Esophagus squamous epithelium (tissue), 4 donors: ENCODE measurements at regions not wholly inside any gene's neighbourhood (a gene's known extent, or its start where the extent isn't known, plus 50 kb on each side); places are given as distances from the start of the nearest gene placed in this dataset.

ENCODE experiments used
- POLR2A ChIP-seq, 4 donors: fragments of 450-650 bp; IDR thresholded peaks; one replicate each; pipeline ENCODE4 v1.6.1; 2017; ENCODE audit warnings: antibody characterized with exemption in 4 of 4, mild to moderate bottlenecking in 4 of 4, moderate library complexity in 3 of 4
- TF ChIP-seq, protein P1 (sequence below), 6 experiments: fragments of 450-650 bp in 4 of 6; fragments of 200-600 bp in 2 of 6; sonication (generic) in 2 of 6; IDR thresholded peaks; one replicate each; pipeline ENCODE4 v1.5.1; 2016 to 2019; ENCODE audit warnings: antibody characterized with exemption in 6 of 6, mild to moderate bottlenecking in 4 of 6, moderate library complexity in 4 of 6

GRCh38 chr2:216773072-216773471 is 77.7 kb upstream of the IGFBP5 start:
- TF ChIP-seq, protein P1, sequence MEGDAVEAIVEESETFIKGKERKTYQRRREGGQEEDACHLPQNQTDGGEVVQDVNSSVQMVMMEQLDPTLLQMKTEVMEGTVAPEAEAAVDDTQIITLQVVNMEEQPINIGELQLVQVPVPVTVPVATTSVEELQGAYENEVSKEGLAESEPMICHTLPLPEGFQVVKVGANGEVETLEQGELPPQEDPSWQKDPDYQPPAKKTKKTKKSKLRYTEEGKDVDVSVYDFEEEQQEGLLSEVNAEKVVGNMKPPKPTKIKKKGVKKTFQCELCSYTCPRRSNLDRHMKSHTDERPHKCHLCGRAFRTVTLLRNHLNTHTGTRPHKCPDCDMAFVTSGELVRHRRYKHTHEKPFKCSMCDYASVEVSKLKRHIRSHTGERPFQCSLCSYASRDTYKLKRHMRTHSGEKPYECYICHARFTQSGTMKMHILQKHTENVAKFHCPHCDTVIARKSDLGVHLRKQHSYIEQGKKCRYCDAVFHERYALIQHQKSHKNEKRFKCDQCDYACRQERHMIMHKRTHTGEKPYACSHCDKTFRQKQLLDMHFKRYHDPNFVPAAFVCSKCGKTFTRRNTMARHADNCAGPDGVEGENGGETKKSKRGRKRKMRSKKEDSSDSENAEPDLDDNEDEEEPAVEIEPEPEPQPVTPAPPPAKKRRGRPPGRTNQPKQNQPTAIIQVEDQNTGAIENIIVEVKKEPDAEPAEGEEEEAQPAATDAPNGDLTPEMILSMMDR (IDR thresholded peaks at IDR 0.05): no peak
- TF ChIP-seq POLR2A (IDR thresholded peaks at IDR 0.05): no peak
